ENCODE measurements at regions not wholly inside any gene's neighbourhood (a gene's known extent, or its start where the extent isn't known, plus 50 kb on each side); places are given as distances from the start of the nearest gene placed in this dataset.

- TF ChIP-seq CTCF (optimal IDR thresholded peaks at IDR 0.05 in 1 of 3, IDR thresholded peaks at IDR 0.05 in 1 of 3, conservative IDR thresholded peaks at IDR 0.05 in 1 of 3; ENCODE audit: extremely low read depth in 1 of 3, insufficient read depth in 2 of 3, low read length in 3 of 3) (peak; percentile 26 to 57 (median 36)), EZH2 (IDR thresholded peaks at IDR 0.05; ENCODE audit: low read length) (no peak)
Observed at GRCh38 chr7:127504715-127505114, 80.7 kb downstream of the GCC1 start.
